Germinal center (tissue), 1 donor: ENCODE measurements at regions not wholly inside any gene's neighbourhood (a gene's known extent, or its start where the extent isn't known, plus 50 kb on each side); places are given as distances from the start of the nearest gene placed in this dataset.
"Not testable (repeated sequence)": the region's sequence is repeated elsewhere in the genome, so short reads cannot be mapped to it uniquely, and the experiment has no call there.

Source experiments
- DNase-seq: peaks from one replicate; pipeline ENCODE4 v3.0.0; 2012; ENCODE audit warnings: mixed read lengths, low spot score

- DNase-seq: not testable (repeated sequence)
Measured at GRCh38 chr21:27996906-27997305, 995.8 kb downstream of the LTN1 start.

GRCh38 chr21:27984663-27985325 lies 1007.9 kb downstream of the LTN1 start:
- DNase-seq: not testable (repeated sequence)

GRCh38 chr21:27979446-27979845 lies 1012.6 kb upstream of the ADAMTS5 start:
- DNase-seq: not testable (repeated sequence)

- DNase-seq: no peak
Measured at GRCh38 chr21:27975514-27975913, 1008.6 kb upstream of the ADAMTS5 start.

- DNase-seq: not testable (repeated sequence)
Measured at GRCh38 chr21:27974152-27974551, 1007.3 kb upstream of the ADAMTS5 start.

GRCh38 chr21:27968240-27968639 lies 1001.4 kb upstream of the ADAMTS5 start:
- not testable (repeated sequence) for DNase-seq

- no peak for DNase-seq
Measured at GRCh38 chr21:27954543-27955165, 987.8 kb upstream of the ADAMTS5 start.

- no peak for DNase-seq
Measured at GRCh38 chr21:27953340-27954045, 986.6 kb upstream of the ADAMTS5 start.

- not testable (repeated sequence) for DNase-seq
Measured at GRCh38 chr21:27949093-27949492, 982.2 kb upstream of the ADAMTS5 start.

GRCh38 chr21:27930108-27930767 lies 963.4 kb upstream of the ADAMTS5 start:
- DNase-seq: not testable (repeated sequence)

GRCh38 chr21:27929179-27929578 lies 962.3 kb upstream of the ADAMTS5 start:
- not testable (repeated sequence) for DNase-seq

GRCh38 chr21:27928534-27929115 lies 961.7 kb upstream of the ADAMTS5 start:
- not testable (repeated sequence) for DNase-seq

GRCh38 chr21:27921421-27921820 lies 954.5 kb upstream of the ADAMTS5 start:
- DNase-seq: not testable (repeated sequence)

GRCh38 chr21:27917966-27918365 lies 951.1 kb upstream of the ADAMTS5 start:
- DNase-seq: not testable (repeated sequence)

GRCh38 chr21:27916326-27916725 lies 949.4 kb upstream of the ADAMTS5 start:
- not testable (repeated sequence) for DNase-seq

GRCh38 chr21:27912133-27912532 lies 945.2 kb upstream of the ADAMTS5 start:
- DNase-seq: not testable (repeated sequence)

GRCh38 chr21:27909487-27909886 lies 942.6 kb upstream of the ADAMTS5 start:
- not testable (repeated sequence) for DNase-seq

- not testable (repeated sequence) for DNase-seq
Measured at GRCh38 chr21:27908816-27909215, 941.9 kb upstream of the ADAMTS5 start.

GRCh38 chr21:27902904-27903303 lies 936.0 kb upstream of the ADAMTS5 start:
- DNase-seq: not testable (repeated sequence)

GRCh38 chr21:27893619-27894018 lies 926.7 kb upstream of the ADAMTS5 start:
- DNase-seq: not testable (repeated sequence)

- not testable (repeated sequence) for DNase-seq
Measured at GRCh38 chr21:27891495-27891894, 924.6 kb upstream of the ADAMTS5 start.
